Stimulated activated CD4-positive, alpha-beta T cell treated with anti-CD3 and anti-CD28 coated beads, Interleukin-15, amount 100 ng/mL, for 24 hours (primary cell): ENCODE measurements at regions not wholly inside any gene's neighbourhood (a gene's known extent, or its start where the extent isn't known, plus 50 kb on each side); places are given as distances from the start of the nearest gene placed in this dataset.

Source experiments
- DNase-seq: peaks from one replicate; pipeline ENCODE4 v3.0.0-alpha.2; 2020

- DNase-seq: no peak
Measured at GRCh38 chr2:220068846-220069245, 441.4 kb downstream of the SLC4A3 start.

GRCh38 chr2:220070349-220070748 is 442.9 kb downstream of the SLC4A3 start:
- DNase-seq: no peak

GRCh38 chr2:220071696-220072095 is 444.3 kb downstream of the SLC4A3 start:
- no peak for DNase-seq

- DNase-seq: no peak
Measured at GRCh38 chr2:220072669-220073220, 445.3 kb downstream of the SLC4A3 start.

- no peak for DNase-seq
Measured at GRCh38 chr2:220075835-220076234, 448.4 kb downstream of the SLC4A3 start.

GRCh38 chr2:220076734-220077133 is 449.3 kb downstream of the SLC4A3 start:
- no peak for DNase-seq

GRCh38 chr2:220077488-220077887 is 450.1 kb downstream of the SLC4A3 start:
- DNase-seq: no peak

- no peak for DNase-seq
Measured at GRCh38 chr2:220078439-220078838, 451.0 kb downstream of the SLC4A3 start.

- DNase-seq: no peak
Measured at GRCh38 chr2:220079595-220079994, 452.2 kb downstream of the SLC4A3 start.

GRCh38 chr2:220081171-220081570 is 453.7 kb downstream of the SLC4A3 start:
- no peak for DNase-seq

GRCh38 chr2:220090050-220090449 is 462.6 kb downstream of the SLC4A3 start:
- no peak for DNase-seq

GRCh38 chr2:220096406-220096805 is 469.0 kb downstream of the SLC4A3 start:
- DNase-seq: no peak

- no peak for DNase-seq
Measured at GRCh38 chr2:220101980-220102379, 474.6 kb downstream of the SLC4A3 start.

- no peak for DNase-seq
Measured at GRCh38 chr2:220103596-220103995, 476.2 kb downstream of the SLC4A3 start.

- no peak for DNase-seq
Measured at GRCh38 chr2:220104871-220105351, 477.5 kb downstream of the SLC4A3 start.

- DNase-seq: no peak
Measured at GRCh38 chr2:220106065-220106464, 478.6 kb downstream of the SLC4A3 start.

- no peak for DNase-seq
Measured at GRCh38 chr2:220107380-220107791, 480.0 kb downstream of the SLC4A3 start.

GRCh38 chr2:220114443-220114842 is 487.0 kb downstream of the SLC4A3 start:
- no peak for DNase-seq

- DNase-seq: no peak
Measured at GRCh38 chr2:220117025-220117424, 489.6 kb downstream of the SLC4A3 start.

- DNase-seq: no peak
Measured at GRCh38 chr2:220120041-220120440, 492.6 kb downstream of the SLC4A3 start.

- DNase-seq: no peak
Measured at GRCh38 chr2:220123751-220124150, 496.3 kb downstream of the SLC4A3 start.

- DNase-seq: no peak
Measured at GRCh38 chr2:220125551-220125950, 498.1 kb downstream of the SLC4A3 start.

- no peak for DNase-seq
Measured at GRCh38 chr2:220127311-220127710, 499.9 kb downstream of the SLC4A3 start.

- DNase-seq: no peak
Measured at GRCh38 chr2:220127876-220128275, 500.4 kb downstream of the SLC4A3 start.

GRCh38 chr2:220129391-220129790 is 502.0 kb downstream of the SLC4A3 start:
- DNase-seq: no peak
